GM13976 (cell line): ENCODE measurements at regions not wholly inside any gene's neighbourhood (a gene's known extent, or its start where the extent isn't known, plus 50 kb on each side); places are given as distances from the start of the nearest gene placed in this dataset.

Experiments used
- DNase-seq: peaks from one replicate; pipeline ENCODE4 v3.0.0; 2012; ENCODE audit warnings: low spot score
- CTCF ChIP-seq: IDR thresholded peaks from 2 replicates; pipeline ENCODE4 v1.5.1; 2012; ENCODE audit warnings: borderline replicate concordance, mild to moderate bottlenecking; ENCODE audit not compliant: insufficient read depth; ENCODE audit errors: extremely low read depth, missing control alignments, control extremely low read depth
- in situ Hi-C: fragments of 300-500 bp; cut with MboI; formaldehyde crosslinking; loops from one replicate; pipeline ENCODE4 v1.12.0; 2022; ENCODE audit warnings: low sequenced_read_pairs, mixed read lengths, inconsistent platforms; ENCODE audit not compliant: unreplicated experiment

- in situ Hi-C loops, result no loop called here
- no peak for TF ChIP-seq CTCF
- no peak for DNase-seq
Measured at GRCh38 chr11:32267679-32268187, 167.6 kb downstream of the WT1 start.

- TF ChIP-seq CTCF, result no peak
- DNase-seq, result no peak
- in situ Hi-C loops, result no loop called here
Measured at GRCh38 chr11:32273931-32274330, 161.4 kb downstream of the WT1 start.

- DNase-seq, result no peak
- no peak for TF ChIP-seq CTCF
- in situ Hi-C loops, result no loop called here
Measured at GRCh38 chr11:32279672-32280071, 155.7 kb downstream of the WT1 start.

- DNase-seq, result no peak
- TF ChIP-seq CTCF, result no peak
- in situ Hi-C loops, result no loop called here
Measured at GRCh38 chr11:32280339-32280738, 155.0 kb downstream of the WT1 start.

- in situ Hi-C loops, result no loop called here
- TF ChIP-seq CTCF, result no peak
Measured at GRCh38 chr11:32288276-32288675, 147.1 kb downstream of the WT1 start.

GRCh38 chr11:32289701-32290100 is 145.6 kb downstream of the WT1 start:
- in situ Hi-C loops, result no loop called here
- DNase-seq, result no peak

More at GRCh38 chr11:32288276-32288675, 147.1 kb downstream of the WT1 start:
- DNase-seq, result no peak

More at GRCh38 chr11:32289701-32290100, 145.6 kb downstream of the WT1 start:
- TF ChIP-seq CTCF, result no peak
